ENCODE measurements at regions not wholly inside any gene's neighbourhood (a gene's known extent, or its start where the extent isn't known, plus 50 kb on each side); places are given as distances from the start of the nearest gene placed in this dataset.

DNA sequence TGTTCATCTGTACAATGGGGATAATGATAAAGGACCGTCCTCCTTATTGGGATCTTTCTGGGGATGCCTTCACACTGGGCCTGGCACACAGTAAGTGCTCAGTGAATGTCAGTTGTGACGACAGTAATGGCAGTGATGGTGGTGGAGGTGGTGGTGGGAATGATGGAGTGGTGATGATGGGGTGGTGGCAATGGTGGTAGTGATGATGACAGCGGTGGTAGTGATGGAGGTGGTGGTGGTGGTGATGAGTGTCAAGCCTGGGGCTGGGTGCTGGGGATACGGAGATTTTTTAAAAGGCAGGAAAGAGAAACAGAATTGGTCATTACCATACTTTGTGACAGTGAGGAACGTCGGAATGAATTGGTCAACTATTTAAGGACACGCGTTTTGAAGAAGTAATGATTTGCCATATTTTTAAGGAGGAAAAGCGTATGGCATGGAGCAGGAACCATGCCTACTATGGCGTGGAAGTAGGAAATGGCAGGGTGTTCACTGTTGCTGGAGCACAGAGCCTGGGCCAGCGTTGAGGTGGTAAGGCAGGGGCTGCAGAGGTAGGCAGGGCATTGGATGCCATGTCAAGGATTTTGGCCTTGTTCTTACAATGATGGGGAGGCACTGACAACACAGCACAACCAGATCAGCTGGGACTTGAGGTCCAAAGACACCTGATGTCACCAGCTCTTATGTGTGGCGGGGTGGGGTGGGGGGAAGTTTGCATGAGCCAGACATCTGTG, 128.7 kb downstream of the ACTL8 start:
- no peak for TF ChIP-seq SPI1 (IDR thresholded peaks at IDR 0.05; ENCODE audit: low read depth, low read length)
- no peak for TF ChIP-seq POLR2AphosphoS5 (IDR thresholded peaks at IDR 0.05; ENCODE audit: low read depth, low read length)
- TF ChIP-seq TAF1 (IDR thresholded peaks at IDR 0.05; ENCODE audit: low read depth, low read length): no peak
- no peak for TF ChIP-seq POLR2A (IDR thresholded peaks at IDR 0.05; ENCODE audit: low read depth, low read length)
- TF ChIP-seq POU2F2 (IDR thresholded peaks at IDR 0.05; ENCODE audit: low read depth, low read length): no peak
- no peak for TF ChIP-seq PAX5 (IDR thresholded peaks at IDR 0.05; ENCODE audit: insufficient read depth, low read length, severe bottlenecking)
